ENCODE measurements at regions not wholly inside any gene's neighbourhood (a gene's known extent, or its start where the extent isn't known, plus 50 kb on each side); places are given as distances from the start of the nearest gene placed in this dataset.

GRCh38 chr2:14999114-14999661 lies 366.7 kb downstream of the LRATD1 start:
- TF ChIP-seq CTCF (IDR thresholded peaks at IDR 0.05 in 4 of 5, conservative IDR thresholded peaks at IDR 0.05 in 1 of 5) (no peak), POLR2A (IDR thresholded peaks at IDR 0.05) (no peak)

Data from gastrocnemius medialis (tissue), 4 donors.